OCI-LY7 (cell line): ENCODE measurements at regions not wholly inside any gene's neighbourhood (a gene's known extent, or its start where the extent isn't known, plus 50 kb on each side); places are given as distances from the start of the nearest gene placed in this dataset.

Source experiments
- EZH2phosphoT487 ChIP-seq: fragments of 200-600 bp; sonication (generic); IDR thresholded peaks from 2 replicates; pipeline ENCODE4 v1.6.1; 2018; ENCODE audit warnings: low read depth, borderline replicate concordance, mild to moderate bottlenecking, mixed run types, antibody characterized with exemption, low read length, moderate library complexity, mixed read lengths
- TF ChIP-seq, protein P1 (sequence below): fragments of 200-600 bp; sonication (generic); conservative IDR thresholded peaks from 2 replicates; pipeline ENCODE4 v1.5.1; 2014; ENCODE audit warnings: mild to moderate bottlenecking, antibody characterized with exemption, low read length, moderate library complexity, mixed read lengths

DNA sequence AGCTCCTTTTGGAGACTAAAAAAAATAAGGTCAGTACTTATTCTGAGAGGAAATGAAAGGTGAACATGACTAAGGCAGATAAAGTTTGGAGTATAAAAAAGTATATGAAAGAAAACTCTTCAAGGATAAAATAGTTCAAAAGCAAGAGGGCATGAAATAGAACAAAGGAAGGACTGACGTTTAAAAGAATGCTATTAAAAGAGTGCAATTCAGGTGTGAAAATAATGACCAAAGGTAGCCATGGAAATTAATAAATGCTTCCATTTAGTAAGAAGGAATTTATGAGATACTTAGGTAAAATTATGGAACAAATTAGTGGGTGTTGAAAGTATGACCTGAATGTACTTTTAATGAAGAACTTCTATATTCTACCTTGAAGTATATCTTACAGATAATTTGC lies 128.2 kb upstream of the WDFY3 start:
- TF ChIP-seq, protein P1, sequence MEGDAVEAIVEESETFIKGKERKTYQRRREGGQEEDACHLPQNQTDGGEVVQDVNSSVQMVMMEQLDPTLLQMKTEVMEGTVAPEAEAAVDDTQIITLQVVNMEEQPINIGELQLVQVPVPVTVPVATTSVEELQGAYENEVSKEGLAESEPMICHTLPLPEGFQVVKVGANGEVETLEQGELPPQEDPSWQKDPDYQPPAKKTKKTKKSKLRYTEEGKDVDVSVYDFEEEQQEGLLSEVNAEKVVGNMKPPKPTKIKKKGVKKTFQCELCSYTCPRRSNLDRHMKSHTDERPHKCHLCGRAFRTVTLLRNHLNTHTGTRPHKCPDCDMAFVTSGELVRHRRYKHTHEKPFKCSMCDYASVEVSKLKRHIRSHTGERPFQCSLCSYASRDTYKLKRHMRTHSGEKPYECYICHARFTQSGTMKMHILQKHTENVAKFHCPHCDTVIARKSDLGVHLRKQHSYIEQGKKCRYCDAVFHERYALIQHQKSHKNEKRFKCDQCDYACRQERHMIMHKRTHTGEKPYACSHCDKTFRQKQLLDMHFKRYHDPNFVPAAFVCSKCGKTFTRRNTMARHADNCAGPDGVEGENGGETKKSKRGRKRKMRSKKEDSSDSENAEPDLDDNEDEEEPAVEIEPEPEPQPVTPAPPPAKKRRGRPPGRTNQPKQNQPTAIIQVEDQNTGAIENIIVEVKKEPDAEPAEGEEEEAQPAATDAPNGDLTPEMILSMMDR: no peak
- TF ChIP-seq EZH2phosphoT487: no peak
